ENCODE measurements at regions not wholly inside any gene's neighbourhood (a gene's known extent, or its start where the extent isn't known, plus 50 kb on each side); places are given as distances from the start of the nearest gene placed in this dataset.
"Not testable (repeated sequence)": the region's sequence is repeated elsewhere in the genome, so short reads cannot be mapped to it uniquely, and the experiment has no call there.

GRCh38 chr7:73244782-73245311 is 63.8 kb downstream of the NSUN5 start:
- DNase-seq (ENCODE audit: low read depth in 1 of 2, low spot score in 1 of 2) = not testable (repeated sequence)

- DNase-seq (ENCODE audit: low read depth in 1 of 2, low spot score in 1 of 2) = peak; percentile 82
Observed at GRCh38 chr7:73234994-73235717, 73.5 kb downstream of the NSUN5 start.

GRCh38 chr7:73225745-73226144 is 82.9 kb downstream of the NSUN5 start:
- not testable (repeated sequence) for DNase-seq (ENCODE audit: low read depth in 1 of 2, low spot score in 1 of 2)

GRCh38 chr7:73221724-73222123 is 86.9 kb downstream of the NSUN5 start:
- not testable (repeated sequence) for DNase-seq (ENCODE audit: low read depth in 1 of 2, low spot score in 1 of 2)

GRCh38 chr7:73220766-73221370 is 87.8 kb downstream of the NSUN5 start:
- DNase-seq (ENCODE audit: low read depth in 1 of 2, low spot score in 1 of 2) = not testable (repeated sequence)

- DNase-seq (ENCODE audit: low read depth in 1 of 2, low spot score in 1 of 2) = not testable (repeated sequence)
Observed at GRCh38 chr7:73220357-73220756, 88.3 kb downstream of the NSUN5 start.

- DNase-seq (ENCODE audit: low read depth in 1 of 2, low spot score in 1 of 2) = not testable (repeated sequence)
Observed at GRCh38 chr7:73218802-73219201, 89.8 kb downstream of the NSUN5 start.

- not testable (repeated sequence) for DNase-seq (ENCODE audit: low read depth in 1 of 2, low spot score in 1 of 2)
Observed at GRCh38 chr7:73216046-73216675, 92.5 kb downstream of the NSUN5 start.

- DNase-seq (ENCODE audit: low read depth in 1 of 2, low spot score in 1 of 2) = not testable (repeated sequence)
Observed at GRCh38 chr7:73215232-73215631, 93.4 kb downstream of the NSUN5 start.

- not testable (repeated sequence) for DNase-seq (ENCODE audit: low read depth in 1 of 2, low spot score in 1 of 2)
Observed at GRCh38 chr7:73214471-73214870, 94.2 kb downstream of the NSUN5 start.

- not testable (repeated sequence) for DNase-seq (ENCODE audit: low read depth in 1 of 2, low spot score in 1 of 2)
Observed at GRCh38 chr7:73213076-73213475, 95.5 kb downstream of the NSUN5 start.

GRCh38 chr7:73205594-73205993 is 103.0 kb downstream of the NSUN5 start:
- DNase-seq (ENCODE audit: low read depth in 1 of 2, low spot score in 1 of 2) = not testable (repeated sequence)

- DNase-seq (ENCODE audit: low read depth in 1 of 2, low spot score in 1 of 2) = not testable (repeated sequence)
Observed at GRCh38 chr7:73204898-73205297, 103.7 kb downstream of the NSUN5 start.

GRCh38 chr7:73203312-73203711 is 105.3 kb downstream of the NSUN5 start:
- not testable (repeated sequence) for DNase-seq (ENCODE audit: low read depth in 1 of 2, low spot score in 1 of 2)

- not testable (repeated sequence) for DNase-seq (ENCODE audit: low read depth in 1 of 2, low spot score in 1 of 2)
Observed at GRCh38 chr7:73201264-73201663, 107.4 kb downstream of the NSUN5 start.

- DNase-seq (ENCODE audit: low read depth in 1 of 2, low spot score in 1 of 2) = not testable (repeated sequence)
Observed at GRCh38 chr7:73200518-73201099, 108.0 kb downstream of the NSUN5 start.

GRCh38 chr7:73193991-73194390 is 108.2 kb upstream of the SPDYE9 start:
- not testable (repeated sequence) for DNase-seq (ENCODE audit: low read depth in 1 of 2, low spot score in 1 of 2)

GRCh38 chr7:73190483-73191155 is 104.8 kb upstream of the SPDYE9 start:
- not testable (repeated sequence) for DNase-seq (ENCODE audit: low read depth in 1 of 2, low spot score in 1 of 2)

GRCh38 chr7:73188287-73188686 is 102.4 kb upstream of the SPDYE9 start:
- not testable (repeated sequence) for DNase-seq (ENCODE audit: low read depth in 1 of 2, low spot score in 1 of 2)

GRCh38 chr7:73186589-73187309 is 100.9 kb upstream of the SPDYE9 start:
- DNase-seq (ENCODE audit: low read depth in 1 of 2, low spot score in 1 of 2) = not testable (repeated sequence)

All from activated CD4-positive, alpha-beta T cell treated with anti-CD3 and anti-CD28 coated beads, Interleukin-2, amount 50 U/mL, for 24 hours (primary cell).